ENCODE measurements at regions not wholly inside any gene's neighbourhood (a gene's known extent, or its start where the extent isn't known, plus 50 kb on each side); places are given as distances from the start of the nearest gene placed in this dataset.

DNA sequence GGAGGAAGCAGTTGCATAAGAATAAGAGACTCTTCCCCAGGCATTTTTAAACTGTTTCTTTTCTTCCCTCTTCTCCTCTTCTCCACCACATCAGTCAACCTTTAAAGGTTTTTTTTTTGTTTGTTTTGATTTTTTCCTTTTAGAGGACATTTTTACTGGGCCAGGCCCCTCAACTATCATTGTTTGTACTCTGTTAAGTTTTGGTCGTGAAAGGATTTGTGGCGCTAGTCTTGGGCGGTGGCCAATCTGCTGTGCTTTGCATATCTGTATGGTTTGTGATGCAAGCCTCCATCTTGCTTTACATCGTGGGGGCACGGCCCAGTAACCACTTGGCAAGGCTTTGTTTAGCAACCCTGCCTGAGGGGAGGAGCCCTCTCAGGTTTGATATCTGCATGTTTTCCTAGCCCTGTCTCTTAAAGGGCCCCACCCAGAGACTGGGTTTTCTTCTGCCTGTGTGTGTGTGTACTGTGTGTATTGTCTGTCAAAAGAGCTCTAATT is 101.9 kb upstream of the SLITRK2 start:
- no peak for FAIRE-seq
- DNase-seq (ENCODE audit: low spot score) = no peak
- no TSS peak for BruUV-seq (replicated peaks)
- no peaks in the 10 kb centered on the region for H3K4me1 ChIP-seq (ENCODE audit: insufficient read depth, low read length)
- ChIA-PET POLR2A (no interaction called here), CTCF (ENCODE audit: low intra/inter-chr PET ratio, low total read pairs) (no interaction called here)
- 0% methylated on average over 4 of the region's 5 CpGs for WGBS (ENCODE audit: low lambda C conversion rate)
- no peaks in the 10 kb centered on the region for H3K27me3 ChIP-seq (ENCODE audit: control insufficient read depth in 1 of 2, insufficient read depth in 2 of 2, low read length in 2 of 2)
- no peak overlapping the region for H3K4me3 ChIP-seq (replicated peaks in 1 of 3; ENCODE audit: insufficient read depth in 1 of 3, low read depth in 2 of 3, low read length in 3 of 3)
- no peaks in the 10 kb centered on the region for H3K36me3 ChIP-seq (replicated peaks in 1 of 2; ENCODE audit: control insufficient read depth in 1 of 2, insufficient read depth in 2 of 2, low read length in 2 of 2)
- no peaks in the 10 kb centered on the region for H3K79me2 ChIP-seq (ENCODE audit: insufficient read depth, low read length)
- H4K20me1 ChIP-seq (ENCODE audit: insufficient read depth, low read length) = no peaks in the 10 kb centered on the region
- intact Hi-C loops (cut with micrococcal nuclease; ENCODE audit: unreplicated experiment) (no loop called here), in situ Hi-C loops (cut with HindIII; ENCODE audit: extremely low pct_ligation_motif_present, low pct_unique_long_range_greater_than_20kb) (no loop called here)
- H3K27ac ChIP-seq (ENCODE audit: extremely low read length, insufficient read depth, low read length) = no peak overlapping the region
- H3K9me3 ChIP-seq (ENCODE audit: low read length) = peaks cover 30% of the 10 kb centered on the region
- H2AFZ ChIP-seq (ENCODE audit: low read length) = no peak overlapping the region
- TF ChIP-seq ZBTB42 (CRISPR knock-in tag; IDR thresholded peaks at IDR 0.05) = no peak
- TF ChIP-seq ZNF83 (CRISPR knock-in tag; IDR thresholded peaks at IDR 0.05; ENCODE audit: borderline replicate concordance) = no peak
- no peak for TF ChIP-seq ZNF691 (CRISPR knock-in tag; IDR thresholded peaks at IDR 0.05; ENCODE audit: borderline replicate concordance, low read depth)
- TF ChIP-seq ZSCAN25 (CRISPR knock-in tag; IDR thresholded peaks at IDR 0.05) = no peak
- no peak for TF ChIP-seq TEAD2 (CRISPR knock-in tag; IDR thresholded peaks at IDR 0.05)
- no peak for TF ChIP-seq RELA (CRISPR knock-in tag; IDR thresholded peaks at IDR 0.05)
- no peak for TF ChIP-seq ETV5 (CRISPR knock-in tag; IDR thresholded peaks at IDR 0.05; ENCODE audit: borderline replicate concordance)
- TF ChIP-seq ASH2L (IDR thresholded peaks at IDR 0.05; ENCODE audit: insufficient read length, low read depth, low read length) = no peak
- TF ChIP-seq CEBPZ (IDR thresholded peaks at IDR 0.05; ENCODE audit: low read length) = no peak
- no peak for TF ChIP-seq ZNF790 (CRISPR knock-in tag; IDR thresholded peaks at IDR 0.05; ENCODE audit: borderline replicate concordance)
- TF ChIP-seq, protein P1, sequence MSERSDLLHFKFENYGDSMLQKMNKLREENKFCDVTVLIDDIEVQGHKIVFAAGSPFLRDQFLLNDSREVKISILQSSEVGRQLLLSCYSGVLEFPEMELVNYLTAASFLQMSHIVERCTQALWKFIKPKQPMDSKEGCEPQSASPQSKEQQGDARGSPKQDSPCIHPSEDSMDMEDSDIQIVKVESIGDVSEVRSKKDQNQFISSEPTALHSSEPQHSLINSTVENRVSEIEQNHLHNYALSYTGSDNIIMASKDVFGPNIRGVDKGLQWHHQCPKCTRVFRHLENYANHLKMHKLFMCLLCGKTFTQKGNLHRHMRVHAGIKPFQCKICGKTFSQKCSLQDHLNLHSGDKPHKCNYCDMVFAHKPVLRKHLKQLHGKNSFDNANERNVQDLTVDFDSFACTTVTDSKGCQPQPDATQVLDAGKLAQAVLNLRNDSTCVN (CRISPR knock-in tag; IDR thresholded peaks at IDR 0.05; ENCODE audit: borderline replicate concordance) = no peak
- no peak for TF ChIP-seq RAD51 (IDR thresholded peaks at IDR 0.05; ENCODE audit: borderline replicate concordance)
- no peak for TF ChIP-seq ZNF766 (CRISPR knock-in tag; IDR thresholded peaks at IDR 0.05; ENCODE audit: borderline replicate concordance)
- no peak for TF ChIP-seq ZBTB33 (CRISPR knock-in tag; IDR thresholded peaks at IDR 0.05)
- no peak for ATAC-seq
- no peak overlapping the region for H3K4me2 ChIP-seq (ENCODE audit: low read depth, low read length)
- no peak overlapping the region for H3K9ac ChIP-seq (ENCODE audit: insufficient read depth, low read depth, low read length)

Data from HepG2 (cell line).